ACC112 (cell line): ENCODE measurements at regions not wholly inside any gene's neighbourhood (a gene's known extent, or its start where the extent isn't known, plus 50 kb on each side); places are given as distances from the start of the nearest gene placed in this dataset.
"Not testable (repeated sequence)": the region's sequence is repeated elsewhere in the genome, so short reads cannot be mapped to it uniquely, and the experiment has no call there.

Source experiments
- H2AFZ ChIP-seq: fragments of 200-600 bp; sonication (generic); one replicate; pipeline ENCODE4 v1.6.0; 2017; ENCODE audit warnings: antibody characterized with exemption, low read length; ENCODE audit not compliant: unreplicated experiment
- H3K27ac ChIP-seq: fragments of 200-600 bp; sonication (generic); 2 replicates; pipeline ENCODE4 v1.5.1; 2014; ENCODE audit warnings: low read depth, mild to moderate bottlenecking, antibody characterized with exemption, low read length, moderate library complexity
- H3K27me3 ChIP-seq: fragments of 200-600 bp; sonication (generic); 2 replicates; pipeline ENCODE4 v1.6.1; 2014; ENCODE audit warnings: mild to moderate bottlenecking, antibody characterized with exemption, low read length, moderate library complexity, mixed read lengths; ENCODE audit not compliant: insufficient read depth
- H3K36me3 ChIP-seq: fragments of 200-600 bp; sonication (generic); 2 replicates; pipeline ENCODE4 v1.6.1; 2016; ENCODE audit warnings: mild to moderate bottlenecking, antibody characterized with exemption, low read length, moderate library complexity, mixed read lengths; ENCODE audit not compliant: insufficient read depth
- H3K4me1 ChIP-seq: fragments of 200-600 bp; sonication (generic); one replicate; pipeline ENCODE4 v1.6.1; 2016; ENCODE audit warnings: low read length, mixed read lengths; ENCODE audit not compliant: insufficient read depth, unreplicated experiment, control insufficient read depth
- H3K4me3 ChIP-seq: fragments of 200-600 bp; sonication (generic); 2 replicates; pipeline ENCODE4 v1.5.1; 2014; ENCODE audit warnings: mild to moderate bottlenecking, low read depth, low read length
- H3K79me2 ChIP-seq: fragments of 200-600 bp; sonication (generic); one replicate; pipeline ENCODE4 v1.6.0; 2016; ENCODE audit warnings: low read length; ENCODE audit not compliant: control insufficient read depth, unreplicated experiment, insufficient read depth

- Histone ChIP-seq H3K4me3 (no peak overlapping the region), H3K36me3 (no peaks in the 10 kb centered on the region), H3K4me1 (no peaks in the 10 kb centered on the region)
Observed at GRCh38 chr6:85771925-85772430, 129.3 kb upstream of the SYNCRIP start.

GRCh38 chr6:85771455-85771854, 128.8 kb upstream of the SYNCRIP start:
- Histone ChIP-seq H3K79me2 (no peaks in the 10 kb centered on the region), H3K4me1 (no peaks in the 10 kb centered on the region), H3K4me3 (no peak overlapping the region), H3K27ac (no peak overlapping the region), H2AFZ (no peak overlapping the region), H3K36me3 (no peaks in the 10 kb centered on the region), H3K27me3 (peaks cover 19% of the 10 kb centered on the region)

More at GRCh38 chr6:85771925-85772430, 129.3 kb upstream of the SYNCRIP start:
- no peak overlapping the region for H2AFZ ChIP-seq
- no peak overlapping the region for H3K27ac ChIP-seq
- no peaks in the 10 kb centered on the region for H3K79me2 ChIP-seq
- peaks cover 19% of the 10 kb centered on the region for H3K27me3 ChIP-seq

GRCh38 chr6:85764844-85765243, 122.2 kb upstream of the SYNCRIP start:
- Histone ChIP-seq H2AFZ (no peak overlapping the region), H3K36me3 (no peaks in the 10 kb centered on the region), H3K27ac (no peak overlapping the region)

GRCh38 chr6:85756982-85757381, 114.3 kb upstream of the SYNCRIP start:
- no peak overlapping the region for H3K27ac ChIP-seq
- no peak overlapping the region for H3K4me3 ChIP-seq
- H3K79me2 ChIP-seq, result no peaks in the 10 kb centered on the region
- no peaks in the 10 kb centered on the region for H3K4me1 ChIP-seq
- H3K36me3 ChIP-seq, result no peaks in the 10 kb centered on the region
- H2AFZ ChIP-seq, result no peak overlapping the region
- no peaks in the 10 kb centered on the region for H3K27me3 ChIP-seq

More at GRCh38 chr6:85764844-85765243, 122.2 kb upstream of the SYNCRIP start:
- no peak overlapping the region for H3K4me3 ChIP-seq
- H3K27me3 ChIP-seq, result peaks cover 12% of the 10 kb centered on the region; the same call in 1 of the 2 replicates
- H3K79me2 ChIP-seq, result no peaks in the 10 kb centered on the region
- H3K4me1 ChIP-seq, result no peaks in the 10 kb centered on the region

GRCh38 chr6:85754894-85755293, 112.2 kb upstream of the SYNCRIP start:
- Histone ChIP-seq H3K27me3 (no peaks in the 10 kb centered on the region), H3K79me2 (no peaks in the 10 kb centered on the region), H3K36me3 (no peaks in the 10 kb centered on the region), H2AFZ (no peak overlapping the region), H3K4me1 (no peaks in the 10 kb centered on the region), H3K4me3 (no peak overlapping the region), H3K27ac (no peak overlapping the region)

- no peak overlapping the region for H3K4me3 ChIP-seq
- H3K27ac ChIP-seq, result no peak overlapping the region
- H3K79me2 ChIP-seq, result no peaks in the 10 kb centered on the region
- no peak overlapping the region for H2AFZ ChIP-seq
- H3K27me3 ChIP-seq, result no peaks in the 10 kb centered on the region
- no peaks in the 10 kb centered on the region for H3K36me3 ChIP-seq
- H3K4me1 ChIP-seq, result peaks cover 4% of the 10 kb centered on the region
Observed at GRCh38 chr6:85752602-85753001, 109.9 kb upstream of the SYNCRIP start.

GRCh38 chr6:85751374-85752055, 108.8 kb upstream of the SYNCRIP start:
- Histone ChIP-seq H3K27me3 (no peaks in the 10 kb centered on the region), H3K27ac (no peak overlapping the region), H2AFZ (no peak overlapping the region), H3K4me3 (no peak overlapping the region), H3K36me3 (no peaks in the 10 kb centered on the region), H3K79me2 (no peaks in the 10 kb centered on the region), H3K4me1 (peaks cover 12% of the 10 kb centered on the region)

GRCh38 chr6:85750146-85750545, 107.5 kb upstream of the SYNCRIP start:
- not testable (repeated sequence) for H3K27me3 ChIP-seq, H3K79me2 ChIP-seq, H3K36me3 ChIP-seq, H2AFZ ChIP-seq, H3K27ac ChIP-seq, H3K4me3 ChIP-seq
- peaks cover 14% of the 10 kb centered on the region for H3K4me1 ChIP-seq

GRCh38 chr6:85749236-85749635, 106.5 kb upstream of the SYNCRIP start:
- Histone ChIP-seq H3K27me3 (no peaks in the 10 kb centered on the region), H3K79me2 (no peaks in the 10 kb centered on the region), H3K27ac (no peak overlapping the region), H3K4me1 (peaks cover 14% of the 10 kb centered on the region), H3K4me3 (no peak overlapping the region), H3K36me3 (no peaks in the 10 kb centered on the region), H2AFZ (no peak overlapping the region)

GRCh38 chr6:85747666-85748065, 105.0 kb upstream of the SYNCRIP start:
- Histone ChIP-seq H3K36me3 (no peaks in the 10 kb centered on the region), H2AFZ (no peak overlapping the region), H3K79me2 (no peaks in the 10 kb centered on the region), H3K4me1 (peaks cover 14% of the 10 kb centered on the region), H3K27me3 (no peaks in the 10 kb centered on the region), H3K4me3 (peak overlapping the region; percentile 56), H3K27ac (peak overlapping the region; percentile 61)

GRCh38 chr6:85747093-85747492, 104.4 kb upstream of the SYNCRIP start:
- Histone ChIP-seq H3K79me2 (no peaks in the 10 kb centered on the region), H3K36me3 (no peaks in the 10 kb centered on the region), H3K4me1 (peaks cover 14% of the 10 kb centered on the region), H3K4me3 (peak overlapping the region; percentile 56; the same call in 1 of the 2 replicates), H2AFZ (no peak overlapping the region), H3K27ac (peak overlapping the region; percentile 61), H3K27me3 (no peaks in the 10 kb centered on the region)
